HFFc6 (cell line): ENCODE measurements at regions not wholly inside any gene's neighbourhood (a gene's known extent, or its start where the extent isn't known, plus 50 kb on each side); places are given as distances from the start of the nearest gene placed in this dataset.
A peak's percentile ranks its signal among the peaks of the same experiment; 100 is the strongest.
"Not testable (repeated sequence)": the region's sequence is repeated elsewhere in the genome, so short reads cannot be mapped to it uniquely, and the experiment has no call there.

ENCODE experiments used
- DNase-seq: peaks from one replicate; pipeline ENCODE4 v3.0.0-alpha.2; 2018
- H3K27ac Mint-ChIP-seq: 2 replicates; pipeline ENCODE4 v1.8.0; 2020; ENCODE audit warnings: mild to moderate bottlenecking, mixed read lengths
- H3K27me3 Mint-ChIP-seq: 2 replicates; pipeline ENCODE4 v1.8.0; 2021; ENCODE audit warnings: mild to moderate bottlenecking, moderate library complexity, mixed read lengths; ENCODE audit not compliant: insufficient read depth
- H3K36me3 Mint-ChIP-seq: 2 replicates; pipeline ENCODE4 v1.8.0; 2021; ENCODE audit warnings: low read depth, mixed read lengths
- H3K4me1 Mint-ChIP-seq: 2 replicates; pipeline ENCODE4 v1.8.0; 2020; ENCODE audit warnings: low read depth, mixed read lengths
- H3K4me3 Mint-ChIP-seq: 2 replicates; pipeline ENCODE4 v1.8.0; 2020; ENCODE audit warnings: mild to moderate bottlenecking, moderate library complexity, mixed read lengths
- H3K9me3 Mint-ChIP-seq: 2 replicates; pipeline ENCODE4 v1.8.0; 2020; ENCODE audit warnings: mild to moderate bottlenecking, mixed read lengths
- CTCF ChIP-seq: fragments of 200-600 bp; sonication (generic); IDR thresholded peaks from 2 replicates; pipeline ENCODE4 v1.5.0; 2021; ENCODE audit warnings: antibody characterized with exemption, mild to moderate bottlenecking

- H3K4me3 Mint-ChIP-seq, result no peak overlapping the region
- no peaks in the 10 kb centered on the region; the same call in 1 of the 2 replicates for H3K9me3 Mint-ChIP-seq
- peaks cover 13% of the 10 kb centered on the region for H3K4me1 Mint-ChIP-seq
- peak; percentile 44 for TF ChIP-seq CTCF
- no peaks in the 10 kb centered on the region; the same call in 1 of the 2 replicates for H3K27me3 Mint-ChIP-seq
- H3K36me3 Mint-ChIP-seq, result no peaks in the 10 kb centered on the region
- H3K27ac Mint-ChIP-seq, result peak overlapping the region; percentile 79; the same call in 1 of the 2 replicates
- peak; percentile 66 for DNase-seq
Measured at GRCh38 chr6:47180633-47181032, 129.1 kb downstream of the TNFRSF21 start.

GRCh38 chr6:47179286-47179685 is 130.4 kb downstream of the TNFRSF21 start:
- H3K4me1 Mint-ChIP-seq, result peaks cover 13% of the 10 kb centered on the region
- no peak for TF ChIP-seq CTCF
- H3K9me3 Mint-ChIP-seq, result no peaks in the 10 kb centered on the region; the same call in 1 of the 2 replicates
- no peaks in the 10 kb centered on the region; the same call in 1 of the 2 replicates for H3K27me3 Mint-ChIP-seq
- H3K36me3 Mint-ChIP-seq, result no peaks in the 10 kb centered on the region
- H3K4me3 Mint-ChIP-seq, result no peak overlapping the region
- no peak overlapping the region for H3K27ac Mint-ChIP-seq
- no peak for DNase-seq

GRCh38 chr6:47175656-47176055 is 133.5 kb upstream of the ADGRF1 start:
- no peaks in the 10 kb centered on the region; the same call in 1 of the 2 replicates for H3K27me3 Mint-ChIP-seq
- H3K36me3 Mint-ChIP-seq, result no peaks in the 10 kb centered on the region
- DNase-seq, result no peak
- H3K27ac Mint-ChIP-seq, result no peak overlapping the region
- no peak overlapping the region for H3K4me3 Mint-ChIP-seq
- H3K9me3 Mint-ChIP-seq, result no peaks in the 10 kb centered on the region; the same call in 1 of the 2 replicates
- no peak for TF ChIP-seq CTCF
- H3K4me1 Mint-ChIP-seq, result peaks cover 10% of the 10 kb centered on the region

- 0 out of 2 replicates have a peak, but pooled peaks cover 2% of the 10 kb centered on the region for H3K36me3 Mint-ChIP-seq
- no peak overlapping the region for H3K27ac Mint-ChIP-seq
- no peak for TF ChIP-seq CTCF
- H3K4me3 Mint-ChIP-seq, result no peak overlapping the region
- no peak for DNase-seq
- no peaks in the 10 kb centered on the region; the same call in 1 of the 2 replicates for H3K27me3 Mint-ChIP-seq
- no peaks in the 10 kb centered on the region; the same call in 1 of the 2 replicates for H3K9me3 Mint-ChIP-seq
- H3K4me1 Mint-ChIP-seq, result peaks cover 13% of the 10 kb centered on the region
Measured at GRCh38 chr6:47174502-47175023, 132.4 kb upstream of the ADGRF1 start.

- not testable (repeated sequence) for H3K27me3 Mint-ChIP-seq, H3K36me3 Mint-ChIP-seq, H3K27ac Mint-ChIP-seq, H3K9me3 Mint-ChIP-seq, DNase-seq, H3K4me3 Mint-ChIP-seq
- H3K4me1 Mint-ChIP-seq, result peaks cover 18% of the 10 kb centered on the region
Measured at GRCh38 chr6:47174063-47174462, 131.9 kb upstream of the ADGRF1 start.

GRCh38 chr6:47173145-47173544 is 131.0 kb upstream of the ADGRF1 start:
- not testable (repeated sequence) for H3K36me3 Mint-ChIP-seq, H3K9me3 Mint-ChIP-seq, H3K27me3 Mint-ChIP-seq, H3K27ac Mint-ChIP-seq, H3K4me3 Mint-ChIP-seq, DNase-seq
- H3K4me1 Mint-ChIP-seq, result peaks cover 27% of the 10 kb centered on the region

GRCh38 chr6:47170617-47170947 is 128.4 kb upstream of the ADGRF1 start:
- peak overlapping the region; percentile 81 for H3K27ac Mint-ChIP-seq
- H3K27me3 Mint-ChIP-seq, result no peaks in the 10 kb centered on the region
- H3K9me3 Mint-ChIP-seq, result no peaks in the 10 kb centered on the region
- DNase-seq, result no peak
- H3K4me1 Mint-ChIP-seq, result peaks cover 50% of the 10 kb centered on the region
- no peak overlapping the region for H3K4me3 Mint-ChIP-seq
- 0 out of 2 replicates have a peak, but pooled peaks cover 6% of the 10 kb centered on the region for H3K36me3 Mint-ChIP-seq
- TF ChIP-seq CTCF, result no peak
